Thymus (tissue), 11 donors: ENCODE measurements at regions not wholly inside any gene's neighbourhood (a gene's known extent, or its start where the extent isn't known, plus 50 kb on each side); places are given as distances from the start of the nearest gene placed in this dataset.

Experiments
- DNase-seq, 9 donors: peaks; one replicate each; pipeline ENCODE4 v3.0.0-alpha.2; 2013; ENCODE audit warnings: low spot score in 9 of 9, low read depth in 6 of 9, missing footprints in 1 of 9
- H3K27ac ChIP-seq, 2 donors: one replicate each; pipeline ENCODE4 v1.5.1; 2013; ENCODE audit warnings: control low read depth in 1 of 2, low read depth in 1 of 2, low read length in 1 of 2, mild to moderate bottlenecking in 1 of 2, moderate library complexity in 1 of 2
- H3K27me3 ChIP-seq, 2 donors: one replicate each; pipeline ENCODE4 v1.5.1; 2013; ENCODE audit warnings: low read length in 1 of 2; ENCODE audit not compliant: control insufficient read depth in 2 of 2, insufficient read depth in 1 of 2
- H3K36me3 ChIP-seq, 2 donors: one replicate each; pipeline ENCODE4 v1.5.1; 2013; ENCODE audit warnings: low read length in 1 of 2, mild to moderate bottlenecking in 1 of 2, moderate library complexity in 1 of 2; ENCODE audit not compliant: control insufficient read depth in 2 of 2, insufficient read depth in 2 of 2
- H3K4me1 ChIP-seq, 2 donors: one replicate each; pipeline ENCODE4 v1.5.1; 2013; ENCODE audit warnings: low read length in 2 of 2; ENCODE audit not compliant: control insufficient read depth in 2 of 2, insufficient read depth in 2 of 2
- H3K4me3 ChIP-seq, 2 donors: one replicate each; pipeline ENCODE4 v1.5.1; 2013; ENCODE audit warnings: low read length in 2 of 2, control low read depth in 1 of 2, mild to moderate bottlenecking in 1 of 2
- H3K9me3 ChIP-seq, 2 donors: one replicate each; pipeline ENCODE4 v1.5.1; 2013; ENCODE audit warnings: low read length in 1 of 2, mild to moderate bottlenecking in 1 of 2; ENCODE audit not compliant: control insufficient read depth in 2 of 2, insufficient read depth in 1 of 2
- WGBS: extraction: QIAGEN DNeasy Blood & Tissue Kit; methylation state at CpG from one replicate; pipeline ENCODE4 v1.1.7; 2013; 5-methylcytosine and 5-hydroxymethylcytosine counted together
- donor health status: healthy.

GRCh38 chr6:91786474-91787184 is 1199.8 kb upstream of the MAP3K7 start:
- no peak for DNase-seq
- no peaks in the 10 kb centered on the region for H3K36me3 ChIP-seq
- H3K4me3 ChIP-seq = no peak overlapping the region
- no peaks in the 10 kb centered on the region for H3K9me3 ChIP-seq
- H3K27me3 ChIP-seq = no peaks in the 10 kb centered on the region
- H3K27ac ChIP-seq = no peak overlapping the region
- H3K4me1 ChIP-seq = no peaks in the 10 kb centered on the region
- WGBS = 91% methylated on average over 11 of the region's 11 CpGs

GRCh38 chr6:91782802-91783201 is 1195.9 kb upstream of the MAP3K7 start:
- H3K27me3 ChIP-seq = no peaks in the 10 kb centered on the region
- no peaks in the 10 kb centered on the region for H3K36me3 ChIP-seq
- H3K4me1 ChIP-seq = no peaks in the 10 kb centered on the region
- no peak for DNase-seq
- H3K4me3 ChIP-seq = no peak overlapping the region
- 88% methylated on average over 2 of the region's 2 CpGs for WGBS
- H3K27ac ChIP-seq = no peak overlapping the region
- no peaks in the 10 kb centered on the region for H3K9me3 ChIP-seq

- Histone ChIP-seq H3K4me1 (no peaks in the 10 kb centered on the region), H3K27me3 (no peaks in the 10 kb centered on the region), H3K9me3 (no peaks in the 10 kb centered on the region), H3K4me3 (no peak overlapping the region), H3K36me3 (no peaks in the 10 kb centered on the region), H3K27ac (no peak overlapping the region)
- DNase-seq = no peak
- 82% methylated on average over 3 of the region's 3 CpGs for WGBS
Observed at GRCh38 chr6:91781946-91782345, 1195.1 kb upstream of the MAP3K7 start.

- DNase-seq = no peak
- WGBS = 96% methylated on average over 2 of the region's 2 CpGs
Observed at GRCh38 chr6:91780270-91780669, 1193.4 kb upstream of the MAP3K7 start.

GRCh38 chr6:91761621-91762020 is 1174.7 kb upstream of the MAP3K7 start:
- H3K27me3 ChIP-seq = no peaks in the 10 kb centered on the region
- H3K36me3 ChIP-seq = no peaks in the 10 kb centered on the region
- 46% methylated on average over 1 of the region's 1 CpG for WGBS
- H3K27ac ChIP-seq = no peak overlapping the region
- H3K9me3 ChIP-seq = no peaks in the 10 kb centered on the region
- no peak for DNase-seq
- no peak overlapping the region for H3K4me3 ChIP-seq
- H3K4me1 ChIP-seq = no peaks in the 10 kb centered on the region

More at GRCh38 chr6:91780270-91780669, 1193.4 kb upstream of the MAP3K7 start:
- H3K9me3 ChIP-seq = no peaks in the 10 kb centered on the region
- no peak overlapping the region for H3K4me3 ChIP-seq
- H3K27ac ChIP-seq = no peak overlapping the region
- H3K27me3 ChIP-seq = no peaks in the 10 kb centered on the region
- no peaks in the 10 kb centered on the region for H3K36me3 ChIP-seq
- no peaks in the 10 kb centered on the region for H3K4me1 ChIP-seq

- no peak overlapping the region for H3K4me3 ChIP-seq
- H3K27ac ChIP-seq = no peak overlapping the region
- no peaks in the 10 kb centered on the region for H3K27me3 ChIP-seq
- no peak for DNase-seq
- H3K36me3 ChIP-seq = no peaks in the 10 kb centered on the region
- H3K9me3 ChIP-seq = no peaks in the 10 kb centered on the region
- no peaks in the 10 kb centered on the region for H3K4me1 ChIP-seq
- 91% methylated on average over 1 of the region's 1 CpG for WGBS
Observed at GRCh38 chr6:91754691-91755090, 1167.8 kb upstream of the MAP3K7 start.

- no peaks in the 10 kb centered on the region for H3K36me3 ChIP-seq
- WGBS = 95% methylated on average over 6 of the region's 6 CpGs
- no peak overlapping the region for H3K4me3 ChIP-seq
- no peaks in the 10 kb centered on the region for H3K9me3 ChIP-seq
- no peak for DNase-seq
- no peaks in the 10 kb centered on the region for H3K4me1 ChIP-seq
- H3K27ac ChIP-seq = no peak overlapping the region
- H3K27me3 ChIP-seq = no peaks in the 10 kb centered on the region
Observed at GRCh38 chr6:91751526-91751925, 1164.7 kb upstream of the MAP3K7 start.

GRCh38 chr6:91744566-91744965 is 1157.7 kb upstream of the MAP3K7 start:
- no peaks in the 10 kb centered on the region for H3K4me1 ChIP-seq
- 84% methylated on average over 3 of the region's 3 CpGs for WGBS

GRCh38 chr6:91743756-91744155 is 1156.9 kb upstream of the MAP3K7 start:
- H3K4me1 ChIP-seq = no peaks in the 10 kb centered on the region
- DNase-seq = no peak
- WGBS = 93% methylated on average over 2 of the region's 2 CpGs

More at GRCh38 chr6:91744566-91744965, 1157.7 kb upstream of the MAP3K7 start:
- Histone ChIP-seq H3K4me3 (no peak overlapping the region), H3K27ac (no peak overlapping the region), H3K9me3 (no peaks in the 10 kb centered on the region), H3K27me3 (no peaks in the 10 kb centered on the region), H3K36me3 (no peaks in the 10 kb centered on the region)
- no peak for DNase-seq

More at GRCh38 chr6:91743756-91744155, 1156.9 kb upstream of the MAP3K7 start:
- H3K36me3 ChIP-seq = no peaks in the 10 kb centered on the region
- H3K27ac ChIP-seq = no peak overlapping the region
- H3K27me3 ChIP-seq = no peaks in the 10 kb centered on the region
- H3K9me3 ChIP-seq = no peaks in the 10 kb centered on the region
- H3K4me3 ChIP-seq = no peak overlapping the region
